Daoy (cell line): ENCODE measurements at regions not wholly inside any gene's neighbourhood (a gene's known extent, or its start where the extent isn't known, plus 50 kb on each side); places are given as distances from the start of the nearest gene placed in this dataset.
"Not testable (repeated sequence)": the region's sequence is repeated elsewhere in the genome, so short reads cannot be mapped to it uniquely, and the experiment has no call there.

ENCODE experiments used
- DNase-seq: peaks from one replicate; pipeline ENCODE4 v3.0.0-alpha.2; 2015; ENCODE audit warnings: low read depth

DNA sequence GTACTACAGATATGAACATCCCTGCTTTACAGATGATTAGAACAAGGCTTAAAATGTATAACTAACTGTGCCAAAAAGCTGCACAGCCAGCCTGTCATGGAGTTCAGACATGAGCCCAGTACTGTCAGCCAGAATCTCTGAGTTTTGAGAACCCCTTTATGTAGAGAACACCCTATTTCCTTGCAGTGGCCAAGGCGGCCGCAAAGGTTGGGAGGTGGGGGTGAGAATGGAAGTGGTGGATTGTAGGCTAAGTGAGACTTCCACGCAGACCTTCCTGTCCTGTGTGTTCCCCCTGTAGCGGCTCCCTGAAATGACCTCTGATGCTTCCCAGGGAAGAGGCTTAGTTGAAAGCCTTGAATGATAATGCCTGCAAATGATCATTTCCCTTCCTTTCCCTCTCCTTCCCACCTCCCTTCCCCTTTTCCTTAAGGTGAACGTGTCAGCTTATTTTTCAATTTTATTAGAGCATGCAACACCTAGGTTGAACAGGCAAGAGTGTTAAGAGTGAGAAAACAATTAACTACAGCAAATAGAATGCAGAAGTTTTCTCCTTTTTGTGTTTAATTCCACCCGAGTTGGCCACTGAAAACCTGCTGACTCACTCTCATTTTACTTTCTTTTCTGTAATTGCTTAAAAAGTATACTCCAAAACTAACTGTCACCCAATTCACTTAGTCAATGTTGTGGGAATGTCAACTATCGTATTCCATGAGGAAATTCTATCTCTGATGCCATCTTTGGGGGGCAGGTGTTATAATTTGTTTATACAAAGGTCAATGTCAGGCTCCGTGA lies 167.0 kb upstream of the EDNRB start:
- no peak for DNase-seq

DNA sequence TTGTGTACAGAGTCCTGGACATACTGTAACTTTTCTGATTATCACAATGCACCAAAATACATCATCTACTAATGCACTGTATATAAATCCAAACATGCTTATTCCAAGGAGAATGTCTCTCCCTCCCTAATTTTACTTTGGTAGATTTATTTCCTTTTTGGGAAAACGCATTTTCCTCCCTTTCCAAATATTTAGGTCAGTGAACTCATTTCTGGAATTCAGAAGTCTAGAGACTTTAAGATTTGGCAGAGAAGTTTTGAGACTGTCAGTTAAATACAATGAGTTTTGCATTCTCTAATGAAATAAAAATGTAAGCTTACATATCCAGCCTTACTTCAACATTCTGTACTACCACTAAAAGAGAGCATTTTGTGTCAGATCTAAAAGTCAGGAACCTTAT lies 165.8 kb upstream of the EDNRB start:
- no peak for DNase-seq

DNA sequence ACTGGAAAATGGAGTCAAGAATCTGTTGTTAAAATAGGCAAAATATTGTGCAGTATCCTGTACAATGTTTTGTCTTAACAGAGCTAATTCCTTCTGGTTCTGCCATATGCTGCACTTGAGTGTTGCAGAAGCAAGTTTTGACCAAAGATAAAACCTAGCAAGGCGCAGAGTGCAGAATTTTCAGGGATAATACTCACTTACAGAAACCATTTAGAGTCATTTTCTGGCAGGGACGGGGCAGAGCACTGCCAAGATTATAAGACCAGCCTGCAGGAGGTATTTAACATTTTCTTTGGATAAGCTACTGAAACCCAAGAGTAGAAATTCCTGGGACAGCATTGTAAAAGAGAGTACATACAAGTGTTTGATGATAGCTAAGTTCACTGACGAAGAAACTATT lies 159.5 kb upstream of the EDNRB start:
- DNase-seq: no peak

DNA sequence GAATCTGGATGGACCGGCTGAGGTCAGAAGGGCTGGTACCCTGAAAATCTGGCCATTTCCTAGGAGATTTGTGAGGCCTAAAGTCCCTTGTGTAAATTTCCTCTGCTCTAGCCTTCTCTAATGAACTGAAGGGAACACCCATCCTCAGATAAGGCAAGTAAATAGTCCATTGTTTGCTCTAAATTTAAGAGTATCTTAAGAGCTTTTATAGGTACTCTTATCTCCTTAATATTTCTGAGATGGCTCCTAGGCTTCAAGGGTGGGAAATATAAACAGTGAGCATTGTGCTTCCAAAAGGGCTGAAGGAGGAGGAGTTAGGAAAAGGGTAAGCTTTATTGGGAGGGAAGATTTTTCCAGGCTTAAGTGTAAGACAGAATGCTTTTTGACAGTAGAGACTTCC lies 148.7 kb upstream of the EDNRB start:
- no peak for DNase-seq

DNA sequence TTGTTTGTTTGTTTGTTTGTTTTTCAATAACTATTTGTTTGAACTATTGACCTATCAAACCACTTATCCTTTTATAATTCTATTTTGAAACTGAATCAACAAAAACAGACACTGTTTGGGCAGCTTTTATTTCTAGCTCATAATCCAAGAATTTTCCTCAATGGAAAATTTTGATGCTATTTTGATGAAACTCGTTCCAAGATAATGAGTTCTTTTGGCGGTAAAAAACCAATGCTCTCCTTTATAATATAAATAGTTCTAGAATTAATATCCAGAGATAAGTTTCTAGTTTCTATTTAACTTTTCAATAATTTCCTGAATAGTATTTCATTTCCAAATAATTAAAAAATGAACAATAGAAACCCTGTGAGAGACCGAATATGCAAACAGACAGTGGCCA lies 146.5 kb upstream of the EDNRB start:
- no peak for DNase-seq

GRCh38 chr13:78061806-78062205 lies 143.2 kb upstream of the EDNRB start:
- DNase-seq: no peak

GRCh38 chr13:78060966-78061365 lies 142.3 kb upstream of the EDNRB start:
- no peak for DNase-seq

DNA sequence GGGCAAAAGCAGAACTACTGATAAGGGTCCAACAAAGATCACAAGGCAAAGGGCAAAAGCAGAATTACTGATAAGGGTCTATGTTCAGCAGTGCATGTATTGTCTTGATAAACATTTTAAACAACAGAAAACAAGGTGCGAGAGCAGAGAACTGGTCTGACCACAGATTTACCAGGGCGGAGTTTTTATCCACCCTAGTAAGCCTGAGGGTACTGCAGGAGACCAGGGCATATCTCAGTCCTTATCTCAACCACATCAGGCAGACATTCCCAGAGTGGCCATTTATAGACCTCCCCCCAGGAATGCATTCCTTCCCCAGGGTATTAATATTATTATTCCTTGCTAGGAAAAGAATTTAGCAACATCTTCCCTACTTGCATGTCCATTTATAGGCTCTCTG lies 138.2 kb upstream of the EDNRB start:
- not testable (repeated sequence) for DNase-seq

GRCh38 chr13:78054157-78054556 lies 135.5 kb upstream of the EDNRB start:
- DNase-seq: no peak

- no peak for DNase-seq
Measured at GRCh38 chr13:78047151-78047550, 128.5 kb upstream of the EDNRB start.

GRCh38 chr13:78046331-78046730 lies 127.7 kb upstream of the EDNRB start:
- DNase-seq: no peak

DNA sequence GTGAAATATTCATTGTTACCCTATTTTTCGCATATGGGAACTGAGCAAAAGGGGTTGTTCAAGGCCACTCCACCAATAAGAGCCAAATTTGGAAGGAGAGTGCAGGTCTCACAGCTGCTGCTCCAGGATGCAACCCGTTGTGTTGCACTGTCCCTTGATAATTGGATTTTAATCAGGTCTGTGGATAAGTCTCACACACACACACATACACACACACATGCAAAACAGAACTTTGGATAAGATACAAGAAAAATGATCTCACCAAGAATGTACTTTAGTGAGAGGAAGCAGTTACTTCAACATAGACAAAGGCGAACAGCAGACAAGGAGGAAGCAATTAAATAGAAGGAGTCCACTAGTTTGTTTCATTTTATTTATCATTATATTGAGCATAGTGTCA lies 127.3 kb upstream of the EDNRB start:
- DNase-seq: no peak

DNA sequence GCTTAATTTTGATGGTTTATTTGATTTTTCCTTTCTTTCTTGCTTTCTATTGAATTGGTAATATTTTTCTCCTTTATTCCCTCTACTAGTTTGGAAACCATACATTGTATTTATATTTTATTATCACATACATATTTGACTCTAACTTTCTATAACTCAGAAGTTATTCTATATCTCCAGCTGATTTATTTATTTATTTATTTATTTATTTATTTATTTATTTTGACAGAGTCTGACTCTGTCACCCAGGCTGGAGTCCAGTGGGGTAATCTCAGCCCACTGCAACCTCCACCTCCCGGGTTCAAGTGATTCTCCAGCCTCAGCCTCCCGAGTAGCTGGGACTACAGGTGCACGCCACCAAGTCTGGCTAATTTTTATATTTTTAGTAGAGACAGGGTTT lies 122.7 kb upstream of the EDNRB start:
- DNase-seq: not testable (repeated sequence)

- DNase-seq: no peak
Measured at GRCh38 chr13:78040205-78040830, 121.7 kb upstream of the EDNRB start.

DNA sequence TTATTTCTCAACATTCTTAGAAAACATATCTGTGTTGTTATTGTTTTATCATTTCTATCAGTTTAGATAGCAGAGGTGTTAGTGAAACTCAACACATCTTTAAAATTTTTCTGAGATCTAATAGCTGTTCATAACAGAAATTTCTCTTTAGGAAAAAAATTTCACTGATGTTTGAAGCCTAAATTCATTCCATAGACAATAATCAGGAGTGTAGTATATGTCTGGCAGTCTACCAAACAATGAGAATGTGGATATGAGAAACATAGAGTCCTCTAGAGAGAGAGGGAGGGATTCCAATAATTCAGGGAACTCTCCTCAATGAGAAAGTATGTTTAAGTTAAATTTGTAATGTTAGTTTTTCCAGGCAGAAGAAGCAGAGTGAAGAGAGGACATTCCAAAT lies 118.2 kb upstream of the EDNRB start:
- no peak for DNase-seq

DNA sequence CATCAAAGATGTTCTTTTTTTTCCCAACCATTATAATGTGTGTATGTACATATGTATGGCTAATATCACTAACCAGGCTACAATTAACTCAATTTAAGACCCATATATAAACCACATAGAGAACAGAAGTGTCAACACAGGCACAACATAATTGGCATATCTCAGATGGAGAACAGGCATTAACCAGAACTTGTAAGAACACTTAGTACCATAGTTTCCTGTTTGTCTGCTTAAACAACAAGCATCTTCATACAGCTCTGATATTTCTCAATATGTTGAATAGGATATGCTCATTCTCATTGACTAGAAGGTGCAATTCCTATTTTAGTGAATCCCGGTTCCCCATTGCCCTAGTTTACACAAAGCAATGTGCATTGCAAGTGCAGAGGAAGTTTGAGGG lies 116.9 kb upstream of the EDNRB start:
- DNase-seq: no peak

DNA sequence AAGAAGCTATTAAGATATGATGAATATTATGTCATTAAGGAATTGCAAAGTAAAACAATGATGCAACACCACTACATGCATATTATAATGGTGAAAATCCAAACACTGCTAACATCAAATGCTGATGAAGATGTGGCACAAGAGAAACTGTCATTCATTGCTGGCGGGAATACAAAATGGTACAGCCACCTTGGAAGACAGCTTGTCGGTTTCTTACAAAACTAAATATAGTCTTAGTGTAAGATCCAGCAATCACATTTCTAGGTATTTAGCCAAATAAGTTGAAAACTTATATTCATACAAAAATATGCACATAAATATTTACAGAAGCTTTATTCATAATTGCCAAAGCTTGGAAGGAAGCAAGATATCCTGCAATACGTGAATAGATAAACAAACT lies 114.9 kb upstream of the EDNRB start:
- DNase-seq: no peak

GRCh38 chr13:78032132-78032531 lies 113.5 kb upstream of the EDNRB start:
- DNase-seq: no peak

DNA sequence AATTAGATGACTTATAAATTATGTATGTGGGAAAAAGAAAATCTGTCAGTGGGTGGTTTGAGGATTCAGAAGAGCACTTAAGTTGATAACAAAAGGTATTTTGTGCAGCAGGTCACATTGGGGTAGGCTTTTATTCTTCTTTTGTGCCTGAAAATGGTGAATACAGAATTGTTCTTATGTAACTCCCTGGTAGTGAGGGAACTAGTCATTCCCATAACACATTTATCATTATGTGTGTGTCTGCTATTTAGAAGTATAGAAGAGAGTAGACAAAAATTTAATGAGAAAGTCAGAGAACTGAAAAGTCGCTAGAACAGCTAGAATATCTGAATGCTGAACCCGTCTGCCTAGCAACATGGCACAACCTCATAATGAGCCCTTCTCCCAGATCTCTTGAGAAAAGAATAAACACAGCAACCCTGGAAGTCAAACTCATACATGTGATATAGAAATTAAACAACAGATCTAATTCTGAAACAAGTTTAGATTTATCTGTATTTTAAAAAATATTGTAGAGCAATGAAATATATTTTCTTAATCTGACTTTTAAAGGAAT lies 111.8 kb upstream of the EDNRB start:
- DNase-seq: no peak

DNA sequence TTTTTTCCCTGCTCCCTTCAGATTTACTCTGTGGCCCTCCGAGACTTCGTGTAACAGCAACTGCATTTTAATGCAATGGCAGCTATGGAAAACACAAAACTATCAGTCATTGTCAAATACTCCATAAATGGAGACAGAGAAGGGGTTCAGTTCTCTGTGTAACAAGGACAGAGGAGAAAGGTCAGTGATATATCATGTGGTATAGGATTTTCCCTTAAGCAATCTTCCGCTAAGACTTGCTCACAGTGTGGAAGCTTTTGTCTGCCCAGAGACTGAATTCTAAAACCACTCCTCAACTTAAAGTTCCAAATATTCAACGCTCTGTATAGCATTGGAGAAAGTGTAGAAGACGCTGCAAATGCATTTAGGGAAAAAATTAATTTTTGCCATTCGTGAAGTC lies 111.3 kb upstream of the EDNRB start:
- no peak for DNase-seq

DNA sequence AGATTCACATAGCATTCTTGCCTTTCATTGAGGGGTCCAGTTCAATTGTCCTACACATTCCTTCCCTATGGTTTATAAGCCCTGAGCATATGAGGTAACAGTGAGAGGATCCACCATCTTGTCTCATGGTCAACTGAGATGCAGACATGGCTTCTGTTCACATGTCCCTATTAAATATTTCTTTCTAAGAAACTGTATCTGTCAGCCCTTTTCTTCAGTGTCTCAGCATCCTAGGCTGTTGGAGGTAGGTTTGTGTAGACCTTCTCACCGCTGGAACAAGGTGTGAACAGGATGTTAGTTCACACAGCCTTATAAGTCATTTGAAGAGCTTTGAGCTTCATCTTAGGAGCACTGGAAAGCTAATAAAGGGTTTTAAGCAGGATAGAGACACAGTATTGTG lies 110.3 kb upstream of the EDNRB start:
- no peak for DNase-seq

GRCh38 chr13:78024996-78025395 lies 106.4 kb upstream of the EDNRB start:
- DNase-seq: no peak

DNA sequence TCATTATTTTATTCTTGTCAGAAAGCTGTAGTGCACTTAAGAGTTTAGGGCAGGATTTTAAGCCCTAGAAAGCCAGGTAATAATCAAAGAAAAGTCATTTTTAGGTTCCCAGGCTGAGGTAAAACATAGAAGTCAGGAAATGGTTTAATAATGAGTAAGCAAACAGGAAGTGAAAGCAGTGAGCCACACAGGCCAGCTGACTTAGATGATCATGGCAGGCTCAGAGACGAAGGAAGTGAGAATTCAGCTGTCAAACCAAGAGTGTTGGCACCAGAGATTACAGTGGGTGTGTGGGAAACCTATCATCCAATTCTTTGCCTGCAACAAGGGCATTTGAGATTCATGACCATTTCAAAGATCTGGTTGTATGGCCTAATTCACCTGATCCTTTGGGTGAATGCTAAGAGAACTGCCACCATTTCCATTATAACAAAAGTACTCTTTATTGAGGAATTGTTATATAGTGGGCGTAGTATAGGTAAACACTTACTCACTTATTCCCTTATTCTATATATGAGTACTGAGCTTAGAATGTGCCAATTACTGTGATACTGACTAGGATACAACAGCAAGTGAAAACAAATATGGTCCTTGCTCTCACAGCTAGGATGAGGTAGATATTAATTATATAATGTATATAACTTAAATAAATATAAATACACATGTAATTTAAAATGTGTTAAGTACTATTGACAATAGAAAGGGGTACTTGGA lies 103.7 kb upstream of the EDNRB start:
- DNase-seq: peak; percentile 61
